Activated naive CD4-positive, alpha-beta T cell treated with anti-CD3 and anti-CD28 coated beads, Interleukin-2, amount 50 U/mL, for 16 hours (primary cell): ENCODE measurements at regions not wholly inside any gene's neighbourhood (a gene's known extent, or its start where the extent isn't known, plus 50 kb on each side); places are given as distances from the start of the nearest gene placed in this dataset.
"Not testable (repeated sequence)": the region's sequence is repeated elsewhere in the genome, so short reads cannot be mapped to it uniquely, and the experiment has no call there.

ENCODE experiments used
- DNase-seq: peaks from one replicate; pipeline ENCODE4 v3.0.0-alpha.2; 2020

DNA sequence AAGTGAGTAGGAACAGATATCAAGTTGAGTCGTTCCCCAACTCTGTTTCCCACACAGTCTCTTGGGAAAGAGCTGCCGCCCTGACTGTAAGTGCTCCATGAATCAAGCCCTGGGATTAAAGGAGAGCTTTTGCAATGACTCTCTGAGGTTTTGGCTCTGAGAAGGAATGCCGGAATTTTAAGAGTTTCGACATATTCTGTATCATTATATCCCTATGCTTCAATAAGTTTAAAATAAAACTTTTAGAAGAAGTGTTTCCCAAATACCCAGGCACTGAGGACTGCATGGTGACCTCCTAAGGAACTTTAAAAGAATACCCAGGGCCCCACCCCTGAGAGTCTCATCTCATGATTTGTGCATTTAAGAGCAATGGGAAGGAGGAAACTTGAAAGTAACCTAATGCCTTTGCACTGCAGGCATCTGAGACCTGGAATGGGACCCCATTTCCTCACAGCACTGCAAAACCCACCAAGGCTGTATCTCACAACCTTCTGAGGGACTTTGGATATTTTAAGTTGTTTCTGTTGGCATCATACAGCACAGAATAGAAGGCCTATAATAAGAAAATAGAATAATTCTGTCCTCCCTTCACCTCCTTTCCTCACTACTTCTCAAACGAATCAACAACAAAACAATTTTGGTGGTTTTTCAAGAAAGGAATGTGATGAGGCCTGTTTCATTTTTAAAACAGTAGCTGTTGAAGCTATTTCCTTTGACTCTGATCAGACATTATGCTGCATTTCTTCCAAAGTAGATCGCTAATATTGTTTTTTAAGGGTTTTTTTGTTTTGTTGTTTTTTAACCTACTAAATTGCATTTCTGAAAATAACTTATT, 121.2 kb downstream of the GASK1B start:
- no peak for DNase-seq

- DNase-seq = no peak
Measured at GRCh38 chr4:158050942-158051341, 121.9 kb downstream of the GASK1B start.

GRCh38 chr4:158046345-158046744, 126.5 kb downstream of the GASK1B start:
- no peak for DNase-seq

DNA sequence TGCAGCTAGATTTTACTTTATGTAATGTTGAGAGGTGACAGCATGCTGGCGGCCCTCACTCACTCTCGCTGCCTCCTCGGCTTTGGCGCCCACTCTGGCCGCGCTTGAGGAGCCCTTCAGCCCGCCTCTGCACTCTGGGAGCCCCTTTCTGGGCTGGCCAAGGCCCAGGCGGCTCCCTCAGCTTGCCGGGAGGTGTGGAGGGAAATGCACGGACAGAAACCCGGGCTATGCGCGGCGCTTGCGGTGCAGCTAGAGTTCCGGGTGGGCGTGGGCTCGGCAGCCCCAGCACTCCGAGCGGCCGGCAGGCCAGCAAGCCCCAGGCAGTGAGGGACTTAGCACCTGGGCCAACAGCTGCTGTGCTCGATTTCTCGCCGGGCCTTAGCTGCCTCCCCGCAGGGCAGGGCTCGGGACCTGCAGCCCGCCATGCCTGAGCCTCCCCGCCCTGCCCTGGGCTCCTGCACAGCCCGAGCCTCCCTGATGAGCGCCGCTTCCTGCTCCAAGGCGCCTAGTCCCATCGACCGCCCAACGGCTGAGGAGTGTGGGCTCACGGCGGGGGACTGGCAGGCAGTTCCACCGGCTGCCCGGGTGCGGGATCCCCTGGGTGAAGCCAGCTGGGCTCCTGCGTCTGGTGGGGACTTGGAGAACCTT, 128.7 kb downstream of the GASK1B start:
- no peak for DNase-seq

DNA sequence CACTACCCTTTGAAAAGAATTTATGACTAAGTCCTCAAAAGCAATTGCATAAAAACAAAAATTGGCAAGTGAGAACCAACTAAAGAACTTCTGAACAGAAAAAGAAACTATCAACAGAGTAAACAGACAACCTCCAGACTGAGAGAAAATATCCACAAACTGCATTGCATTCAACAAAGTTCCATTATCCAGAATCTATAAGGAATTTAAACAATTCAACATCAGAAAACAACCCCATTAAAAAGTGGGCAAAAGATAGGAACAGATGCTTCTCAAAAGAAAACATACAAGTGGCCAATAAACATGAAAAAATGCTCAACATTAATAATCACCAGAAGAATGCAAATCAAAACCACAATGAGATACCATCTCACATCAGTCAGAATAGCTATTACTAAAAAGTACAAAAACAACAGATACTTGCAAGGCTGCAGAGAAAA, 130.2 kb downstream of the GASK1B start:
- DNase-seq = no peak

DNA sequence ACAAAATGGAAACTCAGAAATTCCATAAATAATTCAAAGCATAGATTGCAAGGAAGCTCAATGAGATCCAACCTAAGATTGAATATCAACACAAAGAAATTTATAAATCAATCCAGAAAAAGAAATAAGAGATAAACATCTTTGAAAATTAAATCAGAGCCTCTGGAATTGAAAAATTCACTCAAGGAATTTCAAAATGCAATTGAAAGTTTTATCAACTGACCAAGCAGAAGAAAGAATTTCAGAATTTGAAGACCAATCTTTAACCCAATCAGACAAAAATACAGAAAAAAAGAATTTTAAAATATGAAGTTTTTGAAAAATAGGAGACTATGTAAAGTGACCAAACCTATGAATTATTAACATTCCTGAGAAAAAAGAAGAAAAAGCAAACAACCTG, 134.1 kb downstream of the GASK1B start:
- no peak for DNase-seq

DNA sequence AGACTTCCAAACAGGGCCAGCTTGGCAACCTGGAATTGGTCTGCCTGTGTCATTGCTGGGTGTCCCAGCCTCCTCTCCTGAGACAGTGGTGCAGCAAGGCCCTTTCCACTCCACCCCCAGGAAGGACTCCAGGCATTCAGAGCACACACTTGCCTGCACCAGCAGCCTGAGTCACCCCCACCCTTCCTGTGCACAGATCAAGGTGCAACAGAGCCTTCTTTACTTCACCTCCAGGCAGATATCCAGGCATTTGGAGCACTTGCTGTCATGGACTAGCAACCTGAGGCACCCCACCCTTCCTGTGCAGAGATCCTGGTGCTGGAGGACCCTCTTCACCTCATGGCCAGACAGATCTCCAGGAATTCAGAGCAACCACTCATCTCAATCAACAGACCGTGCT, 135.8 kb downstream of the GASK1B start:
- no peak for DNase-seq

- no peak for DNase-seq
Measured at GRCh38 chr4:158035662-158036195, 137.1 kb downstream of the GASK1B start.

DNA sequence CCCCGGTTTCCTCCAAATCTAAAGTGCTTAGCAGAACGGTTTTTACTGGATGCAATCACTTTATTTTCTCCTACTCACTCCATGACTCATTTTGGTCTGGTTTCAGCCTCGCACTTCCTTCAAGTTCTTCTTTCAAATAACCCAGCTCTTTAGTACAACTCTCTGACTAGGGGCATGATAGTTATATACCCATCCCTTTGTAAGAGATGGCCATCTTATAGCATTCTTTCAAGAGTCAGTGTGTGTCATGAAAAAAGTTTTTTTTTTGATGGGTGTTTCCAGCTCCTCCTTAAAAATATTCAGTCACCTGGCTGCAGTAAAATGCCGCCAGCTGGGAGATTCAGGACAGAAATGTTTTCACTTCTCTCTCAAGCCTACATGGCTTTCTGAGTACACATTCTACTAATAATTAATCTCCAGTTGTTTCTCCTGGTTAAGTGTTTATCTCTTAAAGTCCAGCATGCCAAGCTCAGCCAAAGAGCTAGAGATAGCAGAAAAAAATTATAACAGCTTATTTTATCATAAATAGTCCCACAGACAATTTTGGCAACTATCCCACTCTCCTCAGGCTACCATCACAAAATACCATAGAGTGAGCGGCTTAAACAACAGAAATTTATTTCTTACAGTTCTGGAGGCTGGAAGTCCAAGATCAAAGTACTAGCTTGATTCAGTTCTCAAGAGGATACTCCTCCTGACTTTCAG, 139.3 kb downstream of the GASK1B start:
- no peak for DNase-seq

GRCh38 chr4:158032733-158033415, 140.0 kb downstream of the GASK1B start:
- no peak for DNase-seq

DNA sequence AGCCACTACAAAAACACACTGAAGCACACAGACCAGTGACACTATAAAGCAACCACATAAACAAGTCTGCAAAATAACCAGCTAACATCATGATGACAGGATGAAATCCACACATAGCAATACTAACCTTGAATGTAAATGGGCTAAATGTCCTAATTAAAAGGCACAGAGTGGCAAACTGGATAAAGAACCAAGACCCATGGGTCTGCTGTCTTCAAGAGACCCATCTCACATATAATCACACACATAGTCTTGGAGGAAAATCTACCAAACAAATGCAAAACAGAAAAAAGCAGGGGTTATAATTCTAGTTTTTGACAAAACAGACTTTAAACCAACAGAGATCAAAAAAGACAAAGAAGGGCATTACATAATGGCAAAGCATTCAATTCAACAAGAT, 144.4 kb downstream of the GASK1B start:
- DNase-seq = not testable (repeated sequence)

DNA sequence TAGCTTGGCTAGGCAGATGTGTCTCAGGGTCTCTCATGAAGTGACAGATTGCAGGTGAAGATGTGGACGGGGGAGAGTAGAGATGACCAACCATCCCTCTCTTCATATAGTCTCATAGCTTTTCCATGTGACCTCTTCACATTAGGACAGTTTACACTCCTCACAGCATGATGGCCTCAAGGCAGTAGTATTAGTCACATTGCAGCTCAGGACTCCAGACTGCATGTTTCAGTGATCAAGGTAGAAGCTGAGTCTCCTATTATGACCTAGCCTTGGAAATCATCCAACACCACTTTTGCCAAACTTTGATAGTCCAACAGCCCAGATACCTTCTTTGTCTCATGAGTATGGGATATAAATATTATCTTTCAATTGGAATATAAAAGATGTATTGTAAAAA, 147.7 kb downstream of the GASK1B start:
- DNase-seq = no peak

GRCh38 chr4:158020734-158021346, 152.0 kb downstream of the GASK1B start:
- no peak for DNase-seq

- no peak for DNase-seq
Measured at GRCh38 chr4:158020176-158020575, 152.6 kb downstream of the GASK1B start.

DNA sequence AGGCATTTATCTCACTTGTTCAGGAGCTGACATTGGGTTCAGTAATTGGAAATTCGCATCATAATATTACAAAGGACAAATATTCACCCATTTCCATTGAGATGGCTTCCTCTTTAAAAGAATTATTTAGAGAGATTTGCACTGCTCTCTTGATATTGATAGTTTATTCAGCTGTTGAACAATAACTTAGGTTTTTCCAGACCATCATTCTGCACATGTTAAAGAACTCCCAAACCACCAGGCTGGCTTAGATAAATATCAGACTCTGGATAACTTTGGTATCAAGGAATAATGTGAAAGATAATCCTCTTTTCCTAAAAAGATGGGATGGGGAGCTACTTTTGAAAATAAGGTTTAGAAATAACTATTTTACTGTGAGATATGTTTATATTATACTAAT, 154.0 kb downstream of the GASK1B start:
- DNase-seq = no peak

DNA sequence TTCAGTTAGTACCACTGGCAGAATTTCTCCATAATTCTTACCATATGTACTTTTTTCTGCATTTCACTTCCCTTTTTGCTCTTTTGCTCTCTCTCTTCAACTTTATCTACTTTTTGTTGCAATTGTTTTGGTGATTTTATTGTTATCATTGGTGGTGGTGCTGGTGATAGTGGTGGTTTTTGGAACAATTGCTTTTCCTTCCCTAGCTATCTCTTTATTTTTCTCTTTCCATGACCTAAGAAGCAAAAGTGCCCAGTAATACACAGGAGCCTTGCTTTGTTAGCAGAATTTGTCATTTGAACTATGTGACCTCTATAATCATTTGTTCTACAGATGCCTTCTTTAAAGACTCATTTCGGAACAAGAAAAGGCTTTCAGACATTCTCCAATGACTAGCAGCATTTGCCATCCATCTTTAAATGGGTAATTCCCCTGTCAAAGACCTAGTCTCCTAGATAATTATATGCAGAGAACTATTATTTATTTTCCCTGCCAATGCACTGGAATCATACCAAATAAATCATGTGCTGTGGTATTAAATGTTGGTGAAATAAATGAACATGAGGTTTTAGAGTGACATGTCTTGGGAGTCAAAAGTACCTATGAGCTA, 154.5 kb downstream of the GASK1B start:
- no peak for DNase-seq

DNA sequence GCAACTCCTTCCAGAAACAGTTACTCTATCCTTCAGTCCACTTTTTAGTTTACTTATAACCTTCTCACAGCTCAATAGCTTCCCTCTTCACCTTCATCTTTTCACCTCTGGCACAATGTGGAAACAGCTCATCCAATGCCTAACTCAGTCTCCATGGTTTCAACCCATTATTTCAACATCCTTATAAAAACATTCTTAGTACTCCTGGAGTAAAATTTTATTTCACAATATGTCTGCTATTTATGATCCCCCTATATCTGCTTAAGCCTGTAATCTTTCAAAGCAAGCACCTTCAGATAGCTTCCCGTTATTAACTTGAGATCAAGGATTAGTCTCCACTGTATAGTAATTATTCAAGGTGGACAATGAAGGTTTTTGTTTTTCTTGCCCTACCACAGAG, 156.3 kb downstream of the GASK1B start:
- no peak for DNase-seq

- DNase-seq = no peak
Measured at GRCh38 chr4:158015241-158015640, 157.6 kb downstream of the GASK1B start.

DNA sequence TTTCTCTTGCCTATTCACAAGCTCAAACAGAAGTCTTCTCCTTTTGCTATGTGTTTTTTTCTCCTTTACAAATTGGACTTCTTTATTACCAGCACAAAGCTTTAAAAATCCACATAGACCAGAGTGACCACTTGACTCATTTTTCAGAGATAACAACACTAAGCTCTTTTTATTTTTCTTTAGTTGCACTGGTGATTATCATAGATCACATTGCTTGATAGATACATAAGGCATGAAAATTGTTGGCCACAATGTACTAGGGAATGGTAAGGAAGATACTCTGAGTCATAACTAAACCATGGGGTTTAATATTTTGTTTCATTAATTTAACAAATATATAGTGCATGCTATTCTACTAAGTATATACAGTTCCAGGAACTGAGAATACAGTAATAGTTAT, 159.0 kb downstream of the GASK1B start:
- DNase-seq = no peak

GRCh38 chr4:158010361-158010760, 162.5 kb downstream of the GASK1B start:
- DNase-seq = no peak

DNA sequence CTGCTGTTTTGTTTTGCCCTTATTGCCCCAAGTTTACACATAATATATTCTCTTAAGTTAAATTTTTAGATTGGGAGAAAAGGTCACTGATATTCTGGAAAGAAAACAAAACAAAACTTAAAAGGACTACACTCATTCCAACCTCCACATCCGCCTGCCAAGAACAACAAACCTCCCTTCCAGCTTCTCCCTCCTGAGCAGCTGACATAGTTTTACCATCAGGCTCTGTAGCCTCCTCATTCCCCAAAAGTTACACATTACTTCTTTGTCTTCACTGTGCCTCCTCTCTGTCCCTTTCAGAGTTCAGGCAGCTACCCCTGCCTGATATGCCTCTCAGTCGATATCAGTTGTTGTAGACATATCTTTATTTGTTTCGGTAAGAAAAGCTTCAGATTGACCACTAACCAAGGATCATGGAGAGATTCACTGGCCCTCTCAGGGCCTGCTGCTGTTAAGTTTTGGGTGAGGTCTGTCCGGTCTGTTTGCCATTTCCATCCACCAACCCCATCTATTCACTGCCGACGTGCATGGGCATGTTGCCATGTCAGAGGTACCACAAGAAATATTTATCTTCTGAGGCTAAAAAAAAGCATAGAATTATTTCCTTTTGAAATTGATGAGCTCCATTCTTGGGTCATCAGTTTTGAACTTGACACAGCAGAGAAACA, 164.1 kb downstream of the GASK1B start:
- no peak for DNase-seq

DNA sequence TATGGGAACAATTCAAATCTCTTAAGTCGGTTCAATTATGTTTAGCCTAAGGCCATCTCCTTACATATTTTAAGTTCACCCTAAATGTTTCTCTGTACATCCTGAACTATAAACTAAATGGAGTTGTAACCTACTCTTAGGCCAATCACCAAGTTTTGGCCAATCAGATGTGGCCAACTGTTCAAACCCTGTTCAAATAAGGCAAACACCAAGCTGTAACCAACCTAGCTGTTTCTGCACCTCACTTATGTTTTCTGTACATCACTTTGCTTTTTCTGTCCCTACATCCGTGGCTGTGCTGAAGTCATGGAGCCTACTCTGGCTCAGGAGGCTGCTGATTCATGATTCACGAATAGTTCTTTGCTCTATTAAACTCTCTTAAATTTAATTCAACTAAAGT, 165.3 kb downstream of the GASK1B start:
- DNase-seq = no peak
